ENCODE measurements at regions not wholly inside any gene's neighbourhood (a gene's known extent, or its start where the extent isn't known, plus 50 kb on each side); places are given as distances from the start of the nearest gene placed in this dataset.

DNA sequence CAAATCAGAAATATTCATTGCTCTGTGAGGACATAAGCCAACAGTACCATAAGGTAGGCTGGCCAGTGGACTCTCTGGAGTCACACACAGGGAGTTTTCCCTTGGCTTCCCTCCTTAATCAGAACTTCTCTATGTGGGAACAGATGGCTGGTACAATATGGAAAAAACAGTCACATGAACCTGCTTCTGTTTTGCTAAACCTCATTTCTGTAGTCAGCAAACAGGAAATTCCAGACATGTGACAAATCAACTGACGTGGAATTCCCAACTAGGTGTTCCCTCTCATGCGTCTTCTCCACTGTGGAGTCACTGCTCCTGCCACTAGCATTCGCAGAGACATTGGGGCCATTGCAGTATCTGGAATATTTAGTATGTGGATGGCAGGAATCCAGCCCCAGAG, 617.6 kb downstream of the KIF4B start:
- Histone ChIP-seq H3K4me3 (replicated peaks in 1 of 3) (no peak overlapping the region), H3K36me3 (no peaks in the 10 kb centered on the region), H3K9me3 (no peaks in the 10 kb centered on the region), H3K27ac (no peak overlapping the region), H3K27me3 (no peaks in the 10 kb centered on the region), H3K4me1 (no peaks in the 10 kb centered on the region)
- intact Hi-C loops (cut with DNase I) = no loop called here
- DNase-seq = no peak
- TF ChIP-seq, protein P1, sequence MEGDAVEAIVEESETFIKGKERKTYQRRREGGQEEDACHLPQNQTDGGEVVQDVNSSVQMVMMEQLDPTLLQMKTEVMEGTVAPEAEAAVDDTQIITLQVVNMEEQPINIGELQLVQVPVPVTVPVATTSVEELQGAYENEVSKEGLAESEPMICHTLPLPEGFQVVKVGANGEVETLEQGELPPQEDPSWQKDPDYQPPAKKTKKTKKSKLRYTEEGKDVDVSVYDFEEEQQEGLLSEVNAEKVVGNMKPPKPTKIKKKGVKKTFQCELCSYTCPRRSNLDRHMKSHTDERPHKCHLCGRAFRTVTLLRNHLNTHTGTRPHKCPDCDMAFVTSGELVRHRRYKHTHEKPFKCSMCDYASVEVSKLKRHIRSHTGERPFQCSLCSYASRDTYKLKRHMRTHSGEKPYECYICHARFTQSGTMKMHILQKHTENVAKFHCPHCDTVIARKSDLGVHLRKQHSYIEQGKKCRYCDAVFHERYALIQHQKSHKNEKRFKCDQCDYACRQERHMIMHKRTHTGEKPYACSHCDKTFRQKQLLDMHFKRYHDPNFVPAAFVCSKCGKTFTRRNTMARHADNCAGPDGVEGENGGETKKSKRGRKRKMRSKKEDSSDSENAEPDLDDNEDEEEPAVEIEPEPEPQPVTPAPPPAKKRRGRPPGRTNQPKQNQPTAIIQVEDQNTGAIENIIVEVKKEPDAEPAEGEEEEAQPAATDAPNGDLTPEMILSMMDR (IDR thresholded peaks at IDR 0.05) = no peak
- TF ChIP-seq POLR2A (IDR thresholded peaks at IDR 0.05) = no peak
- 69 to 73% methylated on average over 3 of the region's 3 CpGs for WGBS, 2 donors

DNA sequence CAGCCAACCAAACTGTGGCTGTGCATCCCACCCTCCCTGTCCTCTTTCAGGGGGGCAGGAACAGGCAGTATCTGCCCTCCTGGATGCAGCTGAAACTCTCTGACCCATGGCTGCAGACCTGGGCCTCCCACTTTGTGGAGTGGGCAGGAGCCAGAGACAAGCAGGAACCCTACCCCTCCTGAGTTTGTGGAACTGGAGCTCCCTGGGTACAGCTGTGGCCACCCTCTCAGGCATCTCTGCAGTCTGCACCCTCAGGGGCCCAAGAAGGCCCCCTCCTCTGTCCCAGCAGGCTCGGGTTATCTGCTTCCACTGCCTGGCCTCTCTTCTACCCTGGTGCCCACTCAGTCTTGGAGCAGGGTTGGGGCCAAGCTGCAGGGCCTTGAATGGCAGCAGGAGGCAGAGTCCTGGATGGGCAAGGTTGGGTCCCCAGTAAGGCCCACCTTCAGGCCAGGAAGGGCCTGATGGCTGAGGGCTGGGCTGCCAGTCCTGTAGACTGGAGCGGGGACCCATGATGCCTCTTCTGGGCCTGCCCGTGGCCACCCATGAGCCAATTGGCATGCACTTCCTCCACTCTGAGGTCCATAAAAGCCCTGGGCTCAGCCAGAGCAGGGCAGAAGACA, 619.9 kb downstream of the KIF4B start:
- no peaks in the 10 kb centered on the region for H3K9me3 ChIP-seq
- no peaks in the 10 kb centered on the region for H3K27me3 ChIP-seq
- H3K36me3 ChIP-seq = no peaks in the 10 kb centered on the region
- no peak overlapping the region for H3K4me3 ChIP-seq (replicated peaks in 1 of 3)
- WGBS, 2 donors = 96% methylated on average over 3 of the region's 3 CpGs; no CpG with 5 or more reads in 1 of the 2 donors
- no peak for DNase-seq
- intact Hi-C loops (cut with DNase I) = no loop called here
- no peak overlapping the region for H3K27ac ChIP-seq
- H3K4me1 ChIP-seq = no peaks in the 10 kb centered on the region
- TF ChIP-seq, protein P1 (IDR thresholded peaks at IDR 0.05) = no peak
- no peak for TF ChIP-seq POLR2A (IDR thresholded peaks at IDR 0.05)

DNA sequence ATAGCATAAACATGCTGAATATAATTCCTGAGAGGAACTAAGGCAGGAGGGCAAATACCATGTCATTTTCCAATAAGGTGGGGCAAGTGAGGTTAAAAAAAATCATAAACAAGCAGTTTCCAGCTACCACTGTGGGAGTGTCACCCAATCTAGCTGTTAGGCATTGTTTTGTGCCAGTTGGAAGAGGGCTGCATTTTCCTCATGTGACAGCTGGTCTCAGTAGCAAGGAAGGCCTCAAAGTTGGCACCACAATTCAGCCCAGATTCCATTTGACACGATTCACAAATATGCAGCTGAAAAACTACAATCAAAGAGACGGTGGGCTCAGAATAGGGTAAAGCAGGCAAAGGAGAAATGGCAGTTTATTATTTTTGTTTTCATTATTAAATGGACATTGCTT, 636.1 kb downstream of the KIF4B start:
- Histone ChIP-seq H3K9me3 (no peaks in the 10 kb centered on the region), H3K36me3 (no peaks in the 10 kb centered on the region), H3K4me3 (replicated peaks in 1 of 3) (no peak overlapping the region), H3K27me3 (no peaks in the 10 kb centered on the region), H3K4me1 (no peaks in the 10 kb centered on the region), H3K27ac (no peak overlapping the region)
- no peak for DNase-seq
- 81 to 84% methylated on average over 2 of the region's 2 CpGs for WGBS, 2 donors
- intact Hi-C loops (cut with DNase I) = no loop called here
- TF ChIP-seq POLR2A (IDR thresholded peaks at IDR 0.05) = no peak
- TF ChIP-seq, protein P1 (IDR thresholded peaks at IDR 0.05) = no peak

DNA sequence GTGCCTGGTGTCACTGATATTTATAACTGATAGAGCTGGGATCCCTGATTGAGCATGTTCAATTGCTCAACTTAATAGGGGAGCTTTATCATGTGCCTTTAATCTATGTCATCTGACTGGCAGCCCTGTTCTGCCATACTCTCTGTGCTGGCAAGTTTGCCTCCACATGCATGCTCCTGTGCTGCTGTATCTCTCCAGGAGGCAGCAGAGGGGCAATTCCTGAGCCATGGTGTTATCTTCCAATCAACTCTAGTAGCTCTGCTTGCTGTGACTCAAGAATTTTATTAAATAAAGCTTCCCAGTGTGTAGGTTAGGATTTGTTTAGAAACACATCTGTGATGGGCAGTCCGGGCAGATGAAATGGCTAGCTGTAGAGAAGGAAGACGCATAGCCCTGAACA, 642.0 kb downstream of the KIF4B start:
- TF ChIP-seq POLR2A (IDR thresholded peaks at IDR 0.05) = no peak
- TF ChIP-seq, protein P1 (IDR thresholded peaks at IDR 0.05) = no peak
- 91 to 94% methylated on average over 2 of the region's 2 CpGs for WGBS, 2 donors
- Histone ChIP-seq H3K9me3 (no peaks in the 10 kb centered on the region), H3K27ac (no peak overlapping the region), H3K36me3 (no peaks in the 10 kb centered on the region), H3K4me3 (replicated peaks in 1 of 3) (no peak overlapping the region), H3K27me3 (no peaks in the 10 kb centered on the region), H3K4me1 (no peaks in the 10 kb centered on the region)
- intact Hi-C loops (cut with DNase I) = no loop called here
- no peak for DNase-seq

DNA sequence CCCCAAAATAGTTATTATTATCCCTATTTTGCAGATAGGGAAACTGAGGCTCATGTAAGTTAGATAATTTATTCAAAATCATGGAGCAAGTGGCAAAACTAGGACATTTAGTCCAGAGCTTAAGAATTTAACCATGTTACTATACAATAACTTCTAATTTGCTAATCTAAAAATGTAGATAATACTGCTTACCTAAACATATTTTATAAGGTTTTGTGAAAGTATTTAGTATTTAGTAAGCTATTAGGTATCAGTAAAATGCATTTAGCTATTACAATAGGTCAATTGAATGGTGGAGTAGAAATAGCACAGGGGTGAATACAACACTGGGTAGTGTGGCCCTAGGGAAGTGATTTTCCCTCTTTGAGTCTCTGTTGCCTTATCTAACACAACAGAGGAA, 648.3 kb downstream of the KIF4B start:
- intact Hi-C loops (cut with DNase I) = no loop called here
- DNase-seq = no peak
- no peak overlapping the region for H3K27ac ChIP-seq
- no peak overlapping the region for H3K4me3 ChIP-seq (replicated peaks in 1 of 3)
- H3K36me3 ChIP-seq = no peaks in the 10 kb centered on the region
- no peaks in the 10 kb centered on the region for H3K27me3 ChIP-seq
- H3K4me1 ChIP-seq = no peaks in the 10 kb centered on the region
- TF ChIP-seq POLR2A (IDR thresholded peaks at IDR 0.05) = no peak
- TF ChIP-seq, protein P1 (IDR thresholded peaks at IDR 0.05) = no peak
- H3K9me3 ChIP-seq = no peaks in the 10 kb centered on the region
